Kidney capillary endothelial cell (primary cell): ENCODE measurements at regions not wholly inside any gene's neighbourhood (a gene's known extent, or its start where the extent isn't known, plus 50 kb on each side); places are given as distances from the start of the nearest gene placed in this dataset.
A peak's percentile ranks its signal among the peaks of the same experiment; 100 is the strongest.

Experiments used
- DNase-seq: peaks from one replicate; pipeline ENCODE4 v3.0.0-alpha.2; 2018; ENCODE audit warnings: low spot score

- no peak for DNase-seq
Observed at GRCh38 chr20:6616421-6616820, 151.1 kb upstream of the BMP2 start.

- DNase-seq = no peak
Observed at GRCh38 chr20:6614836-6615235, 152.7 kb upstream of the BMP2 start.

- no peak for DNase-seq
Observed at GRCh38 chr20:6613280-6613861, 154.1 kb upstream of the BMP2 start.

- DNase-seq = no peak
Observed at GRCh38 chr20:6612606-6612923, 154.9 kb upstream of the BMP2 start.

- DNase-seq = no peak
Observed at GRCh38 chr20:6611911-6612605, 155.4 kb upstream of the BMP2 start.

GRCh38 chr20:6606651-6607050 is 160.8 kb upstream of the BMP2 start:
- DNase-seq = no peak

- no peak for DNase-seq
Observed at GRCh38 chr20:6605055-6605935, 162.2 kb upstream of the BMP2 start.

GRCh38 chr20:6604179-6604578 is 163.3 kb upstream of the BMP2 start:
- no peak for DNase-seq

- DNase-seq = no peak
Observed at GRCh38 chr20:6599876-6600735, 167.4 kb upstream of the BMP2 start.

- no peak for DNase-seq
Observed at GRCh38 chr20:6595704-6596103, 171.8 kb upstream of the BMP2 start.

GRCh38 chr20:6590891-6591637 is 176.4 kb upstream of the BMP2 start:
- peak; percentile 80 for DNase-seq

GRCh38 chr20:6588296-6588695 is 179.2 kb upstream of the BMP2 start:
- no peak for DNase-seq

- DNase-seq = peak; percentile 62
Observed at GRCh38 chr20:6583134-6583738, 184.2 kb upstream of the BMP2 start.

GRCh38 chr20:6582449-6582848 is 185.0 kb upstream of the BMP2 start:
- DNase-seq = no peak

GRCh38 chr20:6580486-6580885 is 187.0 kb upstream of the BMP2 start:
- no peak for DNase-seq

- no peak for DNase-seq
Observed at GRCh38 chr20:6579824-6580223, 187.7 kb upstream of the BMP2 start.

GRCh38 chr20:6579417-6579816 is 188.1 kb upstream of the BMP2 start:
- no peak for DNase-seq

- no peak for DNase-seq
Observed at GRCh38 chr20:6577451-6577850, 190.0 kb upstream of the BMP2 start.

- no peak for DNase-seq
Observed at GRCh38 chr20:6576726-6577125, 190.8 kb upstream of the BMP2 start.

- DNase-seq = no peak
Observed at GRCh38 chr20:6575912-6576401, 191.5 kb upstream of the BMP2 start.

GRCh38 chr20:6566821-6567220 is 200.7 kb upstream of the BMP2 start:
- DNase-seq = no peak
